Endothelial cell (in vitro differentiated cells): ENCODE measurements at regions not wholly inside any gene's neighbourhood (a gene's known extent, or its start where the extent isn't known, plus 50 kb on each side); places are given as distances from the start of the nearest gene placed in this dataset.

Experiments
- DNase-seq: peaks from one replicate; pipeline ENCODE4 v3.0.0; 2021; ENCODE audit warnings: low spot score
- H3K27ac Mint-ChIP-seq: one replicate; pipeline ENCODE4 v1.8.0; 2021; ENCODE audit warnings: mixed read lengths, inconsistent platforms; ENCODE audit not compliant: unreplicated experiment
- H3K27me3 Mint-ChIP-seq: one replicate; pipeline ENCODE4 v1.8.0; 2021; ENCODE audit warnings: mild to moderate bottlenecking, moderate library complexity, mixed read lengths, inconsistent platforms; ENCODE audit not compliant: unreplicated experiment
- H3K36me3 Mint-ChIP-seq: one replicate; pipeline ENCODE4 v1.8.0; 2021; ENCODE audit warnings: mild to moderate bottlenecking, low read depth, mixed read lengths, inconsistent platforms; ENCODE audit not compliant: unreplicated experiment
- H3K4me1 Mint-ChIP-seq: one replicate; pipeline ENCODE4 v1.8.0; 2021; ENCODE audit warnings: mild to moderate bottlenecking, mixed read lengths, inconsistent platforms; ENCODE audit not compliant: unreplicated experiment
- H3K4me3 Mint-ChIP-seq: one replicate; pipeline ENCODE4 v1.8.0; 2021; ENCODE audit warnings: mild to moderate bottlenecking, mixed read lengths, inconsistent platforms; ENCODE audit not compliant: unreplicated experiment
- H3K9me3 Mint-ChIP-seq: one replicate; pipeline ENCODE4 v1.8.0; 2021; ENCODE audit warnings: mixed read lengths, inconsistent platforms; ENCODE audit not compliant: unreplicated experiment
- CTCF ChIP-seq: fragments of 200-600 bp; sonication (generic); IDR thresholded peaks from one replicate; pipeline ENCODE4 v1.5.0; 2021; ENCODE audit warnings: antibody characterized with exemption; ENCODE audit not compliant: unreplicated experiment

- TF ChIP-seq CTCF: no peak
- Mint-ChIP-seq H3K27me3 (no peaks in the 10 kb centered on the region), H3K36me3 (no peaks in the 10 kb centered on the region), H3K4me3 (no peak overlapping the region), H3K4me1 (no peaks in the 10 kb centered on the region), H3K27ac (no peak overlapping the region), H3K9me3 (no peaks in the 10 kb centered on the region)
- no peak for DNase-seq
These were observed 1190.4 kb upstream of the ZEB2 start for GRCh38 chr2:145710303-145710702.

- Mint-ChIP-seq H3K36me3 (no peaks in the 10 kb centered on the region), H3K4me3 (no peak overlapping the region), H3K4me1 (no peaks in the 10 kb centered on the region), H3K9me3 (no peaks in the 10 kb centered on the region), H3K27me3 (no peaks in the 10 kb centered on the region), H3K27ac (no peak overlapping the region)
- no peak for DNase-seq
- no peak for TF ChIP-seq CTCF
These were observed 1182.4 kb upstream of the ZEB2 start for GRCh38 chr2:145702305-145702704.

- no peak for DNase-seq
- Mint-ChIP-seq H3K4me3 (no peak overlapping the region), H3K36me3 (no peaks in the 10 kb centered on the region), H3K9me3 (no peaks in the 10 kb centered on the region), H3K27ac (no peak overlapping the region), H3K4me1 (no peaks in the 10 kb centered on the region), H3K27me3 (no peaks in the 10 kb centered on the region)
- no peak for TF ChIP-seq CTCF
These were observed 1173.1 kb upstream of the ZEB2 start for GRCh38 chr2:145692971-145693478.

GRCh38 chr2:145691659-145692058 lies 1171.7 kb upstream of the ZEB2 start:
- no peak overlapping the region for H3K4me3 Mint-ChIP-seq
- no peaks in the 10 kb centered on the region for H3K9me3 Mint-ChIP-seq
- H3K27ac Mint-ChIP-seq: no peak overlapping the region
- H3K4me1 Mint-ChIP-seq: no peaks in the 10 kb centered on the region
- H3K27me3 Mint-ChIP-seq: no peaks in the 10 kb centered on the region
- no peak for TF ChIP-seq CTCF
- no peak for DNase-seq
- no peaks in the 10 kb centered on the region for H3K36me3 Mint-ChIP-seq

- Mint-ChIP-seq H3K4me1 (no peaks in the 10 kb centered on the region), H3K27ac (no peak overlapping the region), H3K9me3 (no peaks in the 10 kb centered on the region), H3K36me3 (no peaks in the 10 kb centered on the region), H3K27me3 (no peaks in the 10 kb centered on the region), H3K4me3 (no peak overlapping the region)
- no peak for DNase-seq
- no peak for TF ChIP-seq CTCF
These were observed 1170.4 kb upstream of the ZEB2 start for GRCh38 chr2:145690183-145690778.
